Trophoblast cell (in vitro differentiated cells and primary cell): ENCODE measurements at regions not wholly inside any gene's neighbourhood (a gene's known extent, or its start where the extent isn't known, plus 50 kb on each side); places are given as distances from the start of the nearest gene placed in this dataset.

Source experiments
- DNase-seq, 2 donors: peaks; one replicate each; pipeline ENCODE4 v3.0.0-alpha.2; 2016
- H2AFZ ChIP-seq: 2 replicates; pipeline ENCODE4 v1.6.1; 2013; ENCODE audit warnings: low read length, moderate library complexity, mild to moderate bottlenecking; ENCODE audit not compliant: insufficient read depth, poor library complexity
- H2AK5ac ChIP-seq: 2 replicates; pipeline ENCODE4 v1.6.1; 2013; ENCODE audit warnings: mild to moderate bottlenecking, low read length
- H2BK120ac ChIP-seq: 2 replicates; pipeline ENCODE4 v1.6.1; 2013; ENCODE audit warnings: low read length, mild to moderate bottlenecking, moderate library complexity; ENCODE audit not compliant: insufficient read depth, poor library complexity
- H2BK12ac ChIP-seq: 2 replicates; pipeline ENCODE4 v1.6.1; 2013; ENCODE audit warnings: mild to moderate bottlenecking, low read length, moderate library complexity
- H2BK5ac ChIP-seq: 2 replicates; pipeline ENCODE4 v1.6.1; 2013; ENCODE audit warnings: low read length, low read depth, moderate library complexity, mild to moderate bottlenecking; ENCODE audit not compliant: poor library complexity
- H3K14ac ChIP-seq: 2 replicates; pipeline ENCODE4 v1.6.1; 2013; ENCODE audit warnings: mild to moderate bottlenecking, low read length
- H3K18ac ChIP-seq: 2 replicates; pipeline ENCODE4 v1.6.1; 2013; ENCODE audit warnings: mild to moderate bottlenecking, low read length
- H3K23ac ChIP-seq: 2 replicates; pipeline ENCODE4 v1.6.1; 2013; ENCODE audit warnings: low read length
- H3K27ac ChIP-seq: 2 replicates; pipeline ENCODE4 v1.5.1; 2013; ENCODE audit warnings: low read depth, mild to moderate bottlenecking, inconsistent platforms, low read length, moderate library complexity
- H3K27me3 ChIP-seq: 2 replicates; pipeline ENCODE4 v1.6.1; 2013; ENCODE audit warnings: inconsistent platforms, mild to moderate bottlenecking, low read length, moderate library complexity; ENCODE audit not compliant: insufficient read depth
- H3K36me3 ChIP-seq, 2 experiments: 1 replicate in 1 of 2; 2 replicates in 1 of 2; pipeline ENCODE4 v1.6.1; 2013; ENCODE audit warnings: low read length in 2 of 2, mild to moderate bottlenecking in 2 of 2, moderate library complexity in 1 of 2; ENCODE audit not compliant: insufficient read depth in 2 of 2, control insufficient read depth in 1 of 2
- H3K4ac ChIP-seq: 2 replicates; pipeline ENCODE4 v1.6.1; 2013; ENCODE audit warnings: low read depth, mild to moderate bottlenecking, low read length, moderate library complexity
- H3K4me1 ChIP-seq, 2 experiments: 1 replicate in 1 of 2; 2 replicates in 1 of 2; pipeline ENCODE4 v1.6.1; 2013; ENCODE audit warnings: low read length in 2 of 2, mild to moderate bottlenecking in 2 of 2, moderate library complexity in 1 of 2; ENCODE audit not compliant: insufficient read depth in 2 of 2, control insufficient read depth in 1 of 2
- H3K4me2 ChIP-seq: 2 replicates; pipeline ENCODE4 v1.6.1; 2013; ENCODE audit warnings: inconsistent platforms, mild to moderate bottlenecking, low read length, moderate library complexity
- H3K4me3 ChIP-seq: 2 replicates; pipeline ENCODE4 v1.5.1; 2013; ENCODE audit warnings: mild to moderate bottlenecking, low read depth, low read length, inconsistent platforms
- H3K79me1 ChIP-seq: one replicate; pipeline ENCODE4 v1.6.1; 2013; ENCODE audit warnings: low read length
- H3K79me2 ChIP-seq: 2 replicates; pipeline ENCODE4 v1.6.1; 2013; ENCODE audit warnings: low read length, mild to moderate bottlenecking; ENCODE audit not compliant: control insufficient read depth, insufficient read depth, poor library complexity
- H3K9ac ChIP-seq: 2 replicates; pipeline ENCODE4 v1.6.1; 2013; ENCODE audit warnings: mild to moderate bottlenecking, low read length
- H3K9me3 ChIP-seq: 2 replicates; pipeline ENCODE4 v1.6.1; 2013; ENCODE audit warnings: low read depth, mild to moderate bottlenecking, control low read depth, inconsistent platforms, low read length; ENCODE audit not compliant: insufficient read depth
- H4K12ac ChIP-seq: 2 replicates; pipeline ENCODE4 v1.6.1; 2013; ENCODE audit warnings: low read depth, mild to moderate bottlenecking, low read length, moderate library complexity
- H4K8ac ChIP-seq: 2 replicates; pipeline ENCODE4 v1.6.1; 2013; ENCODE audit warnings: low read depth, mild to moderate bottlenecking, low read length, moderate library complexity
- H4K91ac ChIP-seq: one replicate; pipeline ENCODE4 v1.6.1; 2013; ENCODE audit warnings: low read depth, mild to moderate bottlenecking, low read length, moderate library complexity
- WGBS: extraction: QIAGEN DNeasy Blood & Tissue Kit; methylation state at CpG from one replicate; pipeline ENCODE4 v1.1.7; 2013; ENCODE audit warnings: missing lambda C conversion rate; ENCODE audit not compliant: insufficient read length, insufficient coverage; ENCODE audit errors: extremely low coverage; 5-methylcytosine and 5-hydroxymethylcytosine counted together

GRCh38 chr7:51455086-51455485, 138.5 kb upstream of the COBL start:
- no peak overlapping the region for H4K12ac ChIP-seq
- WGBS, result no CpG with 5 or more reads among the region's 3 CpGs

GRCh38 chr7:51452694-51453093, 136.1 kb upstream of the COBL start:
- H3K27me3 ChIP-seq, result no peaks in the 10 kb centered on the region
- H3K4ac ChIP-seq, result no peak overlapping the region
- no peak overlapping the region for H4K91ac ChIP-seq
- H3K4me3 ChIP-seq, result no peak overlapping the region
- no peak overlapping the region for H3K27ac ChIP-seq
- no peak overlapping the region for H2BK12ac ChIP-seq
- no peak overlapping the region for H3K4me2 ChIP-seq
- H3K18ac ChIP-seq, result no peak overlapping the region
- H2AFZ ChIP-seq, result no peak overlapping the region
- peaks cover 0 to 2% of the 10 kb centered on the region in 2 experiments for H3K4me1 ChIP-seq
- no peaks in the 10 kb centered on the region for H3K9me3 ChIP-seq
- no peak overlapping the region for H2BK120ac ChIP-seq
- no peak overlapping the region for H2AK5ac ChIP-seq
- no peak overlapping the region for H3K14ac ChIP-seq
- peaks cover 2% of the 10 kb centered on the region for H3K79me1 ChIP-seq
- H2BK5ac ChIP-seq, result no peak overlapping the region
- no peak overlapping the region for H3K23ac ChIP-seq
- no peak for DNase-seq
- H3K79me2 ChIP-seq, result no peaks in the 10 kb centered on the region
- no peak overlapping the region for H4K12ac ChIP-seq
- no peaks in the 10 kb centered on the region for H3K36me3 ChIP-seq
- H3K9ac ChIP-seq, result no peak overlapping the region
- no peak overlapping the region for H4K8ac ChIP-seq
- WGBS, result no CpG with 5 or more reads among the region's 1 CpG

More at GRCh38 chr7:51455086-51455485, 138.5 kb upstream of the COBL start:
- Histone ChIP-seq H3K18ac (no peak overlapping the region), H3K4me3 (no peak overlapping the region), H3K79me2 (no peaks in the 10 kb centered on the region), H3K27me3 (no peaks in the 10 kb centered on the region), H2BK120ac (no peak overlapping the region), H3K79me1 (no peaks in the 10 kb centered on the region), H3K4me1 (no peaks in the 10 kb centered on the region), H3K4ac (no peak overlapping the region), H4K8ac (no peak overlapping the region), H2AFZ (no peak overlapping the region), H2AK5ac (no peak overlapping the region), H3K4me2 (no peak overlapping the region), H4K91ac (no peak overlapping the region), H3K23ac (no peak overlapping the region), H3K14ac (no peak overlapping the region), H3K27ac (no peak overlapping the region), H3K9me3 (no peaks in the 10 kb centered on the region), H2BK12ac (no peak overlapping the region), H3K36me3 (no peaks in the 10 kb centered on the region), H3K9ac (no peak overlapping the region), H2BK5ac (no peak overlapping the region)
- DNase-seq, result no peak

GRCh38 chr7:51451751-51452476, 135.3 kb upstream of the COBL start:
- H2AFZ ChIP-seq, result no peak overlapping the region
- no peak overlapping the region for H3K23ac ChIP-seq
- H3K36me3 ChIP-seq, result no peaks in the 10 kb centered on the region
- H2BK5ac ChIP-seq, result no peak overlapping the region
- H3K9me3 ChIP-seq, result no peaks in the 10 kb centered on the region
- H2BK120ac ChIP-seq, result no peak overlapping the region
- H4K8ac ChIP-seq, result no peak overlapping the region
- H3K9ac ChIP-seq, result no peak overlapping the region
- no peak overlapping the region for H4K12ac ChIP-seq
- DNase-seq, result no peak
- no peak overlapping the region for H2BK12ac ChIP-seq
- no peaks in the 10 kb centered on the region for H3K79me2 ChIP-seq
- no CpG with 5 or more reads among the region's 10 CpGs for WGBS
- no peak overlapping the region for H3K4ac ChIP-seq
- H3K4me3 ChIP-seq, result no peak overlapping the region
- no peak overlapping the region for H3K14ac ChIP-seq
- no peak overlapping the region for H3K27ac ChIP-seq
- peaks cover 4% of the 10 kb centered on the region for H3K79me1 ChIP-seq
- no peak overlapping the region for H4K91ac ChIP-seq
- peaks cover 3 to 6% of the 10 kb centered on the region in 2 experiments for H3K4me1 ChIP-seq
- H3K27me3 ChIP-seq, result no peaks in the 10 kb centered on the region
- no peak overlapping the region for H3K18ac ChIP-seq
- no peak overlapping the region for H2AK5ac ChIP-seq
- no peak overlapping the region for H3K4me2 ChIP-seq

GRCh38 chr7:51450541-51450940, 133.9 kb upstream of the COBL start:
- no peak for DNase-seq
- no peak overlapping the region for H3K18ac ChIP-seq
- H4K12ac ChIP-seq, result no peak overlapping the region
- H2BK120ac ChIP-seq, result no peak overlapping the region
- no peak overlapping the region for H2BK5ac ChIP-seq
- H3K23ac ChIP-seq, result no peak overlapping the region
- no peak overlapping the region for H3K9ac ChIP-seq
- H2BK12ac ChIP-seq, result no peak overlapping the region
- H3K27ac ChIP-seq, result no peak overlapping the region
- H2AFZ ChIP-seq, result no peak overlapping the region
- H3K14ac ChIP-seq, result no peak overlapping the region
- no peak overlapping the region for H4K91ac ChIP-seq
- no peaks in the 10 kb centered on the region for H3K9me3 ChIP-seq
- H3K27me3 ChIP-seq, result no peaks in the 10 kb centered on the region
- peaks cover 8 to 11% of the 10 kb centered on the region in 2 experiments for H3K4me1 ChIP-seq
- WGBS, result no CpG with 5 or more reads among the region's 6 CpGs
- H3K36me3 ChIP-seq, result no peaks in the 10 kb centered on the region
- no peak overlapping the region for H3K4me2 ChIP-seq
- no peak overlapping the region for H2AK5ac ChIP-seq
- H3K79me2 ChIP-seq, result no peaks in the 10 kb centered on the region
- H3K4ac ChIP-seq, result no peak overlapping the region
- H3K79me1 ChIP-seq, result peaks cover 6% of the 10 kb centered on the region
- H3K4me3 ChIP-seq, result no peak overlapping the region
- H4K8ac ChIP-seq, result no peak overlapping the region
